Stimulated activated CD4-positive, alpha-beta T cell treated with anti-CD3 and anti-CD28 coated beads, Interleukin-4, amount 100 ng/mL, for 24 hours (primary cell): ENCODE measurements at regions not wholly inside any gene's neighbourhood (a gene's known extent, or its start where the extent isn't known, plus 50 kb on each side); places are given as distances from the start of the nearest gene placed in this dataset.
A peak's percentile ranks its signal among the peaks of the same experiment; 100 is the strongest.

Experiments used
- DNase-seq: peaks from one replicate; pipeline ENCODE4 v3.0.0-alpha.2; 2020

DNA sequence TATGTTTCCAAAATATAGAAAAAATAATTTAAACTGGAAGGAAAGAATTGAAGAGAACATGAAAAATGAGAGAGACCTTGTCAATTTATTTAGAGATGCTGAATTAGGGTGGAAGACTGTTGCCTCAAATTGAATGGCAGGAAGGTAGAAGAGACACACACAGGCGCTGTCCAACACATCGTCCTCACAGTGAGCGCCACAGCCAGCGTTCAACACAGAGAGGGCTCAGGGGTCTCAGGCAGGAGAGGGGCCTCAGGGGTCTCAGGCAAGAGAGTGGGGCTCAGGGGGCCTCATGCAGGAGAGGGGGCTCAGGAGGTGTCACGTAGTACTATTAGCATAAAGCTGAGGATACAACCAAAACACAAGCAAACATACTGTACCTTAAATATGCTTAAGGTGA is 65.7 kb downstream of the TMEM18 start:
- DNase-seq = no peak

- no peak for DNase-seq
These were observed 66.7 kb downstream of the TMEM18 start for GRCh38 chr2:610491-610890.

GRCh38 chr2:609881-610280 is 67.3 kb downstream of the TMEM18 start:
- DNase-seq = no peak

DNA sequence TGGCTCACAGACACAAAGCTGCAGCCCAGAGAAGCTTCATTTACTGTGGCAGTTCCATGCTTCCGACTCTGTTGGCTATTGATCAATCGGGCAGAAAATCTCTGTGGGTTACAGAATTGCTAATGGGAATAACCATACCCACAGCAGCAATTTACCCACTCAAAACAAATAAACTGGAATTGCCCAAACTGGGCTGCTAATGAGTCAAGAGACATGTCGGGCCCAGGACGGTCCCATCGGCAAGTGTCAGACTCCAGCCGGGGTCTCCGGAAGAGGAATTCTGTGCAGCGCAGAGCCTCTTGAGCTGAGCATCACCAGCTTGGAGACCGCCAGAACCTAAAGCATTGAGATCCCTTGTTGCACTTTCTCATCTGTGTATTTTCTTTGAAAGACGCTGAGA is 67.8 kb downstream of the TMEM18 start:
- DNase-seq = no peak

GRCh38 chr2:608711-609110 is 68.5 kb downstream of the TMEM18 start:
- DNase-seq = no peak

- DNase-seq = no peak
These were observed 68.9 kb downstream of the TMEM18 start for GRCh38 chr2:608297-608696.

DNA sequence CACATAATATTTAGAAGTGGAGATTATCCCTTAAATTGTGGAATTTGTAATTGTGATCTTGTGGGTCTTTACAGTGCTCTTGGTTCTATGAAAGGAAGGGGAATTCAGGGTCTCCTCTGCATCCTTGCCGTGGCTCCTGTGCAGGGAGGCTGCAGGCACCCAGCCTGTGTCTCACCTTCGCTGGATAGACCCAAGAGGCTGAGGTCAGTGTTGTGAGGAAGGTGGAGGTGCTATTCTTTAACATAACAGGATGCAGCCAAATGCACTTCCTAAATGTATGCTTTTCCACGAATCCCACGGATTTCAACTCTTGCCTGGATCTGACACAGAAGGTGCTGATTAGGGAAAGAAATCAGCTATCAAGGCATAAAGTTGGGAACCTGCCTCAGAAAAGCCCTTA is 69.5 kb downstream of the TMEM18 start:
- peak; percentile 1 for DNase-seq

- peak; percentile 1 for DNase-seq
These were observed 70.0 kb downstream of the TMEM18 start for GRCh38 chr2:607172-607571.

DNA sequence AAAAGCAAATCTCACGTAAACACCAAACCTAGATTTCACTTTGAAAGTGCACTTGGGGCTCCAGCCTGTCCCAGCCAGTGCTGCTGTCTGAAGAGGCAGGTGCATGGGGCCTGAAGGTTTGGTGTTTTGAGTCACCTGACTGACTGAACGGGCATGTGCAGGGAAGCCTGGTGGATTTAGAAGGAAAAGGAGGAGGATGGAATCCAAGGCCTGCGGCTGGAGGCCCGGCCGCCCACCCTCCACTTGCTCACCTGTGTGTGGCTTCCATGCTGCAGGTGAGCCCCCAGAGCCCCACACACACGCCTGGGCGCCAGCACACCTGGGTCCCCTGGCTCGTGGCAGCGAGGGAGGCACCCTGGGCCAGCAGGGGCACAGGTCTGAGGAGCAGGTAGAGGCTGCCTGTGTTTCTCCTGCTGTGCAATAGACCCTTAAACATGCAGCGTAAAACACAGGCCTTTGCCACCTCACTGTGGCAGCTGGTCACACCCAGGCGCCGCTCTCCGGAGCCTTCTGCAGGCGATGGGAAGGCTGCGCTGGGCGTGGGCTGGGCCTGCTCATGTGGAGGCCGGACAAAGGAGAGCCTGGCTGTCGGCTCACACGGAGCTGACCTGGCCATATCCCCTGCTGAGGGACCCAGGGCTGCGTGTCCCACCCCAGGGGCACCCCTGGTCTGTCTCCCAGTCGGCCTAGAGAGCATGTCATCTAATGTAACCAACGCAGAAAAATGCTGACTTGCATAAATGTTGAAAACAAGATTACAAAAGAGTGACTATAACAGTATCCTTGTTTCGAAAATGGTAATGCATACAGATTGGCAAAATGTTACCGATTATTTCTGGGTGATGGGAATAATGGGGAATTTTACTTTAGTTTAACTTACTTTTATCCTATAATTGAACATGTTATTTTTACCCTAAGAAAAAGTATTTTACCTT is 71.3 kb downstream of the TMEM18 start:
- peak; percentile 1 for DNase-seq

DNA sequence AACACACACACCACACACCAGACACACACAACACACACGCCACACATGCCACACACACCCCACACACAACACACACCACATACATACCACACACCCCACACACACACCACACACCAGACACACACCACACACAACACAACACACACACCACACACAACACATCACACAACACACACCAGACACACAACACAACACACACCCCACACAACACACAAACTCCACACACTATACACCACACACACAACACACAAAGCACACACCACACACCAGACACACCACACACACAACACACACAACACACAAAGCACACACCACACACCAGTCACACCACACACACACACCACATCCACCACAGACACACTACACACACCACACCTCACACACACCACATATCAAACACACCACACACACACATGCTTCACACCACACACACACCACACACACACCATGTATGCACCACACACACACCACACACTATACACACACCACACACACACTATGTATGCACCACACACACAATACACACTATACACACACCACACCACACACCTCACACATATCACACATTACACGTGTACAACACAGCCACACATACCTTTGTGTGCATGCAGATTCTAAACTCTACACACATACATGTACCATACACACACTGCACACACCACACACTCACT is 72.2 kb downstream of the TMEM18 start:
- DNase-seq = no peak

GRCh38 chr2:604385-604784 is 72.8 kb downstream of the TMEM18 start:
- no peak for DNase-seq

GRCh38 chr2:603869-604268 is 73.3 kb downstream of the TMEM18 start:
- DNase-seq = no peak

DNA sequence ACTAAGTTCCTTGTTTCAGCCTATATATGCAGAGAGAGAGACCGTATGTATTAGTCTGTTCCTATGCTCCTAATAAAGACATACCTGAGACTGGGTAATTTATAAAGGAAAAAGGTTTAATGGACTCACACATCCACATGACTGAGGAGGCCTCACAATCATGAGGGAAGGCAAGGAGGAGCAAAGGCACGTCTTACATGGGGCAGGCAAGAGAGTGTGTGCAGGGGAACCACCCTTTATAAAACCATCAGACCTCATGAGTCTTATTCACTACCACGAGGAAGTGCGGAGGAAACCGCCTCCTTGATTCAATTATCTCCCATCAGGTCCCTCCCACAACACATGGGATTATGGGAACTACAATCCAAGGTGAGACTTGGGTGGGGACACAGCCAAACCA is 73.8 kb downstream of the TMEM18 start:
- no peak for DNase-seq

- no peak for DNase-seq
These were observed 74.4 kb downstream of the TMEM18 start for GRCh38 chr2:602571-603359.

DNA sequence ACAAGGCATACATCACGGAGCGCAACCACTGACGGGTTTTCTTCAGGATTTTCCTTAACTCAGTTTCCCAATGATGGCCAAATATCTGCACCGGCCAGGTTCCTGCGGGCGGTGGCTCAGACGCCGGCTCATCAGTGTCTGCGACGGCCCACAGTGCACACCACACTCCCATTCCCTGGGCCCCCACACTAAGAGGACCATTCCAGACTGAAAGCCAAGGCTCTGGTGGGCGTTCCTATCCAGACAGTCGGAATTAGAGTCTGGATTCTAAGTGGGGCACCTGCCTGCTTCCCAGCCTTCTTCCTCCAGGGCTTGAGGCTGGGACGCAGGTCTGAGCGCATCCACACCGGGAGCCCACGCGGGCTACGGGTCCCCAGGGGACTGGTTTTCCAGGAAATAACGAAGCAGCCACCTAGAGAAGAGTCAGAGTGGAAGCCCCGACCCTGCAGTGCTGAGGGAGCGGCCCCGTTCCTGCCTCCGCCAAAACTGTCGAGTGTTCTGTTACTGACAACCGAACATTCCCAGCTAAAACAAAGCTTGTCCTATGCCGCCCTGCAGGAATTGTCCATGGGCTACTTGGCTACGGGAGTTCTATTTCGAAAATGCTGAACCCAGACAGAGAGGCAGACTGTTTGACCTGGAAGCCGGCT is 75.3 kb downstream of the TMEM18 start:
- DNase-seq = no peak

DNA sequence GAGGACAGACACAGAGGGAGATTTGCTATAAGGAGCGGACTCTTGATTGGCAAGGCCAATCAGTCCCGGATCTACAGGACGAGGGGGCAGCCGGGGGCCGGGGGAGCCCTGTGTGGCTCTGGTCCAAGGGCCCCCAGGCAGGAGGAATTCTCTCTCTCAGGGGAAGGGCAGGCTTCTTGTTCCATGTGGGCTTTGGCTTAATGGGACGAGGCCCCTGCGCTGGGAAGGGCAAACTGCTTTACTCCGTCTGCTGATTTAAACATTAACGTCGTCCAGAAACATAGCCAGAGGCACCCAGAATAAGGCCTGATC is 75.9 kb downstream of the TMEM18 start:
- no peak for DNase-seq

DNA sequence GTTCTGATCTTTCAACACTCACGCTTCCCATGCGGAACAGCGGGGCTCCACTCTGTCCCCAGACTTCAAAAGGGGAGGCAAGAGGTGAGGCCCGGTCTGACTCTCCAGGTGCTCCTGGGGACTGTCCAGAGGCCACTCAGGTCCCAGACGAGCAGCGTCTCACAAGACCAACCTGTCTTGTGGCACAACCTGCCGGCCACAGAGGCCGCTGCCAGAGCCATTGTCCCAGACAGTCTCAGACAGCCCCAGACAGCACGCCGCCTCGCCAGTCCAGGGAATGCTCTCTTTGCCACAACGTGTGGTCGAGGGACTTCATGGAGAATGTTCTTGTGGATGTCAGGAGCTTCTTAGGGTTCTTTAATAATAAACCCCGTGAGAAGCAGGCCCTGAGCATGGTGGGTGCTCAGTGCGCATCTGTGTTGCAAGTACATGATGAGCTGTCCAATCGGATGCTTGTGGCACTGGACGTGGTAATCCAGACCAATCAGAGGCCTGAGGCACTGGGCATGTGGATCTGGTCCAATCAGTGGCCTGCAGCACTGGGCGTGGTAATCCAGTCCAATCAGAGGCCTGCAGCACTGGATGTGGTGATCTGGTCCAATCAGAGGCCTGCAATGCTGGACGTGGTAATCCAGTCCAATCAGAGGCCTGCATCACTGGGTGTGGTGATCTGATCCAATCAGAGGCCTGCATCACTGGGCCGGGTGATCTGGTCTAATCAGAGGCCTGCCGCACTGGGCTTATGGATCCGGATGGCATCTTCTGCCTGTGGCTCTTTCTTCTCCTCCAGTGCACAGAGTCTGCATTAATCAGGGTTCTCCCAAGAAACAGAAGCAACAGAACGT is 76.4 kb downstream of the TMEM18 start:
- DNase-seq = no peak

DNA sequence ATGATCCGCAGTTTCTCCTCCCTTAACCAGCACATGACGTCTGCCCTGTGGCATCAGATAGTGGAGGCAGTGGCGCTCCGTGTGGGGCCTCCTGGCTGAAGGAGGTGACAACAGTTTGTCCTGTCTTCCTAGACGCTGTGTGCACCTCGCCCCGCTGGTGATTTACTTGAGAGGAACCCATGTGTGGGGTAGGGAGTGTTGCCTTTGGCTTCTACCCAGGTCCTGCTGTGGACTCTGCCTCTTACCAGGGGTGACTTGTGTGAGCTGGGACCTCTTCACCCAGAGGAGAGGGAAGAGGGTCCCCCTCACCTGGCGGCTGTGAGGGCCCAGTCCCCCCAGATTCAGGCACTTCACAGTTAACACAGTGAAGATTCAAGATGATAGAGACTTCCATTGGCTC is 77.6 kb downstream of the TMEM18 start:
- DNase-seq = no peak

DNA sequence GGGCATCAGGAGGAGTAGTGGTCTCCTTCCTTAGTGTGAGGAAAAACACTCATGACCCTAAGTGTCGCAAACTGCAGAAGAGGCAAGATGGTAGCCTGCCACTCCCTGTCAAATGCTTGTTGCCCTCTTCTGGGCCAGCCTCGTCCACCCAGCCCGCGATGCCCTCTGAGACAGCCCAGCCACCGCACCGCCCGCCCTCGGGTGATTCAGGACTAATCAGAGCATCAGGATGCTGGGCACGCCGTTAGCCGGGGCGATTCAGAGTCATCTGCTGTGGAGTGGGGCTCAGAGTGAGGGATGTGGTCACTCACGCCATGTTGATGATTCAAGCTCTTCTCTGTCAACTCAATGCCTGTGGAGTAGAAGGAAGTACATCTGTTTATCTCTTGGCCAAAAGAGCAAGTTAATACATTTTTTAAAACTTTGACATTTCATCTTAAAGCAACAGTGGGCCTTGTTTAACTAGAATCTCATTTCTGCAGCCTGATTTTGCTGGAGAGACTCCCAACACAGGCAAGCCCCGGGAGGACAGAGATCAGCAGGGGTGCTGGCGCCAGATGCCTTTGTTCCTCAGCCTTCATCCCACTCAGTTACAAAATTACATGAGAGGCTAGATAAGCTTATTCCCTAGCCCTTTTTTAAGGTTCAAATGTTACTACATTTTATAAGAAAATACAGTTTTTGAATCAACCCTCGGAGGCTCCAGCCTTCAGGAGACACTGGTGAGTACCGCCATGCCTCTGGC is 79.0 kb downstream of the TMEM18 start:
- no peak for DNase-seq

DNA sequence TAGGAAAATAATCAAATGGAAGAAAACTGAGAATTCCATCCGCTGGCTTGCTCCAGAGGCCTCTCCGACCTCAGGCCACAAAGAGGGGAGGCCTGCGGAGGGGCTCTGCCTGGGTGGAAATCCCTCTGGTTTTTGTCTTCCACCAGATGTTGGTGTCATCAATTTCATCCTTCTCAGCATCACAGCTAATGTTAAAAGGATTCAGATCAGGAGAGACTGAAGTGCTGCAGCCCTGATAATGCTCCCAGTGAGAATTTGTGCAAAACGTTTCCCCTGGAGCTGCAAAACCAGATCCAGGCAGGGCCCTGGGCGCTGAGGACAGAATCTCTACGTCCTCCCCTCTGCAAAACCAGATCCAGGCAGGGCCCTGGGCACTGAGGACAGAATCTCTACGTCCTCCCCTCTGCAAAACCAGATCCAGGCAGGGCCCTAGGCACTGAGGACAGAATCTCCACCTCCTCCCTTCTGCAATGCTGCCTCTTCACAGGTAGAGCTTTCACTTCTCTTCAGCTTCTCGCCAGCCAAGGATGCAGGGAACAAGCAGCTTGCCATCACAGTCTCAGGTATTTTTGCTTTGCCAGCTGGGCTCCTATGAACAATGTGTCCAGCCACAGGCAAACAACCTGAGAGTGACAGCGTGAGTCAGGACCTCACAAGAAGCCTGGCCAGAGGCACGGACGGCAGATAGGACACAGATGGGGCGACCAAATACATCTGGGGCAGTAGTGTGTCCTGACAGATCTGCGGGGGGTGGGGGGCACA is 81.2 kb downstream of the TMEM18 start:
- DNase-seq = no peak
